ENCODE measurements at regions not wholly inside any gene's neighbourhood (a gene's known extent, or its start where the extent isn't known, plus 50 kb on each side); places are given as distances from the start of the nearest gene placed in this dataset.
"Not testable (repeated sequence)": the region's sequence is repeated elsewhere in the genome, so short reads cannot be mapped to it uniquely, and the experiment has no call there.

DNA sequence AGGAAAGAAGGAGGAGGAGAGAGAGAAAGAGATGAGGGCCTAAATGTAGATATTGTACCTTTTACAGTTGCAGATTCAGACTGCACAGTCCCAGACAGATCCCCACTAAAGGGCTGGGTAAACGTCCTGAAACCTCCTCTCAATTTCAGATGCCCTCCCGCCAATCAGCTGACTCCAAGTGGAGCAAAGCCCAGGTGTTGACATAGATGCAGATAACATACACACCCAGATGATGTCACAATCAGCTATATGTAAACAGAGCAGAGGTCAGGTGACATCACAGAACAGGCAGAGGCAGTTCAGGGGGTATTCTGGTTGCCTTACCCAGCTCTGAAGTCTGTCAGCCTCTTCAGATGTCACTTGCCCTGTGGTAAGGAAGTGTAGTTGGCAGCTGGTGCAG is 290.3 kb upstream of the NPAP1 start:
- not testable (repeated sequence) for TF ChIP-seq POLR2A (IDR thresholded peaks at IDR 0.05)
- TF ChIP-seq, protein P1, sequence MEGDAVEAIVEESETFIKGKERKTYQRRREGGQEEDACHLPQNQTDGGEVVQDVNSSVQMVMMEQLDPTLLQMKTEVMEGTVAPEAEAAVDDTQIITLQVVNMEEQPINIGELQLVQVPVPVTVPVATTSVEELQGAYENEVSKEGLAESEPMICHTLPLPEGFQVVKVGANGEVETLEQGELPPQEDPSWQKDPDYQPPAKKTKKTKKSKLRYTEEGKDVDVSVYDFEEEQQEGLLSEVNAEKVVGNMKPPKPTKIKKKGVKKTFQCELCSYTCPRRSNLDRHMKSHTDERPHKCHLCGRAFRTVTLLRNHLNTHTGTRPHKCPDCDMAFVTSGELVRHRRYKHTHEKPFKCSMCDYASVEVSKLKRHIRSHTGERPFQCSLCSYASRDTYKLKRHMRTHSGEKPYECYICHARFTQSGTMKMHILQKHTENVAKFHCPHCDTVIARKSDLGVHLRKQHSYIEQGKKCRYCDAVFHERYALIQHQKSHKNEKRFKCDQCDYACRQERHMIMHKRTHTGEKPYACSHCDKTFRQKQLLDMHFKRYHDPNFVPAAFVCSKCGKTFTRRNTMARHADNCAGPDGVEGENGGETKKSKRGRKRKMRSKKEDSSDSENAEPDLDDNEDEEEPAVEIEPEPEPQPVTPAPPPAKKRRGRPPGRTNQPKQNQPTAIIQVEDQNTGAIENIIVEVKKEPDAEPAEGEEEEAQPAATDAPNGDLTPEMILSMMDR (IDR thresholded peaks at IDR 0.05) = not testable (repeated sequence)

All from breast epithelium (tissue), 3 donors.